K562 (cell line): ENCODE measurements at regions not wholly inside any gene's neighbourhood (a gene's known extent, or its start where the extent isn't known, plus 50 kb on each side); places are given as distances from the start of the nearest gene placed in this dataset.

ENCODE experiments used
- ATAC-seq: fragments of 200-7000 bp; cut with Tn5 transposase; 3 replicates; pipeline ENCODE4 v1.9.1; 2020; ENCODE audit warnings: moderate library complexity
- BruUV-seq: library from RNA; stranded (reverse); fragments of 400-500 nt; replicated peaks from 2 replicates; lab custom pipeline; 2021; lab: Mats Ljungman, UMichigan
- CTCF ChIA-PET: fragments of 300-600 bp; formaldehyde crosslinking; extraction: SDS; loops from one replicate; lab custom pipeline; 2021; ENCODE audit warnings: low intra/inter-chr PET ratio; lab: Yijun Ruan, JAX
- POLR2A ChIA-PET: fragments of 300-600, 350-650 bp; sonication (Branson Sonifier 250); formaldehyde crosslinking; extraction: SDS; loops from one replicate; lab custom pipeline; 2021; ENCODE audit warnings: antibody characterized with exemption, inconsistent platforms; lab: Yijun Ruan, JAX
- DNase-seq, 4 experiments: peaks; one replicate each; pipeline versions ENCODE4 v3.0.0 to v3.0.0-alpha.2; 2011 to 2018; ENCODE audit warnings: low spot score in 3 of 4, mixed read lengths in 3 of 4; ENCODE audit errors: extremely low read depth in 1 of 4
- FAIRE-seq: peaks from 2 replicates; lab custom pipeline; 2011; peaks lifted over from hg19 to GRCh38; lab: Jason Lieb, UNC
- H2AFZ ChIP-seq: 2 replicates; pipeline ENCODE4 v1.6.0; 2011; ENCODE audit warnings: low read depth, low read length, control low read depth, inconsistent platforms
- H3K27ac ChIP-seq: fragments of 200-600 bp; 3 replicates; pipeline ENCODE4 v1.8.0; 2011; ENCODE audit warnings: low read depth, mild to moderate bottlenecking, control low read depth, inconsistent platforms, low read length, moderate library complexity, mixed read lengths; ENCODE audit errors: extremely low read depth
- H3K27me3 ChIP-seq, 2 experiments: fragments of 300-600 bp in 1 of 2; 2 replicates in 1 of 2; 3 replicates in 1 of 2; pipeline versions ENCODE4 v1.6.0 to v1.8.0; 2011; ENCODE audit warnings: inconsistent platforms in 2 of 2, low read length in 2 of 2, mild to moderate bottlenecking in 1 of 2, mixed read lengths in 1 of 2, moderate library complexity in 1 of 2; ENCODE audit not compliant: control insufficient read depth in 2 of 2, insufficient read depth in 2 of 2
- H3K36me3 ChIP-seq: fragments of 300-600 bp; 3 replicates; pipeline ENCODE4 v1.8.0; 2011; ENCODE audit warnings: mild to moderate bottlenecking, low read length, inconsistent platforms; ENCODE audit not compliant: control insufficient read depth, insufficient read depth
- H3K4me1 ChIP-seq, 2 experiments: fragments of 200-600 bp in 1 of 2; replicated peaks in 1 of 2; 2 replicates in 1 of 2; 3 replicates in 1 of 2; pipeline versions ENCODE4 v1.5.1 to v1.8.0; 2011; ENCODE audit warnings: inconsistent platforms in 2 of 2, low read length in 2 of 2, mild to moderate bottlenecking in 1 of 2, mixed read lengths in 1 of 2, moderate library complexity in 1 of 2; ENCODE audit not compliant: control insufficient read depth in 2 of 2, insufficient read depth in 2 of 2
- H3K4me2 ChIP-seq: 2 replicates; pipeline ENCODE4 v1.6.1; 2011; ENCODE audit warnings: low read length, control low read depth, inconsistent platforms, mixed read lengths; ENCODE audit not compliant: insufficient read depth
- H3K4me3 ChIP-seq: fragments of 200-600 bp; sonication (generic), shearing (Covaris generic); 2 replicates; pipeline ENCODE4 v1.5.1; 2016; ENCODE audit warnings: control low read depth, inconsistent platforms
- H3K79me2 ChIP-seq: fragments of 200-600 bp; 3 replicates; pipeline ENCODE4 v1.8.0; 2011; ENCODE audit warnings: low read length, inconsistent platforms; ENCODE audit not compliant: control insufficient read depth, insufficient read depth
- H3K9ac ChIP-seq, 2 experiments: 2 replicates each; pipeline versions ENCODE4 v1.6.0 to v1.6.1; 2011; ENCODE audit warnings: low read depth in 2 of 2, low read length in 2 of 2, control low read depth in 1 of 2, inconsistent platforms in 1 of 2, mild to moderate bottlenecking in 1 of 2, mixed read lengths in 1 of 2; ENCODE audit not compliant: insufficient read depth in 1 of 2
- H3K9me1 ChIP-seq: one replicate; pipeline ENCODE4 v1.6.0; 2011; ENCODE audit warnings: inconsistent platforms, mild to moderate bottlenecking, low read length, moderate library complexity; ENCODE audit not compliant: control insufficient read depth, insufficient read depth
- H3K9me3 ChIP-seq: replicated peaks from 2 replicates; pipeline ENCODE4 v1.5.1; 2011; ENCODE audit warnings: low read depth, low read length, inconsistent platforms; ENCODE audit not compliant: control insufficient read depth, insufficient read depth
- H4K20me1 ChIP-seq: replicated peaks from 2 replicates; pipeline ENCODE4 v1.6.1; 2011; ENCODE audit warnings: low read length, inconsistent platforms, mixed read lengths; ENCODE audit not compliant: control insufficient read depth, insufficient read depth
- ARHGAP35 ChIP-seq: fragments of 450-650 bp; IDR thresholded peaks from 2 replicates; pipeline ENCODE4 v1.6.1; 2018; ENCODE audit not compliant: partially characterized antibody
- HNRNPUL1 ChIP-seq: fragments of 200-400 bp; formaldehyde crosslinking; IDR thresholded peaks from 2 replicates; pipeline ENCODE4 v1.6.1; 2017; ENCODE audit warnings: low read length
- MEF2D ChIP-seq: conservative IDR thresholded peaks from 2 replicates; pipeline ENCODE4 v1.6.1; 2016; ENCODE audit warnings: low read depth, missing genetic modification characterization, missing compliant biosample characterization
- RNF2 ChIP-seq: sonication (generic); IDR thresholded peaks from 2 replicates; pipeline ENCODE4 v1.6.1; 2016
- STAT5B ChIP-seq: fragments of 250-450 bp; sonication (Bioruptor Pico); IDR thresholded peaks from 2 replicates; pipeline ENCODE4 v1.8.0; 2021; ENCODE audit warnings: mild to moderate bottlenecking, inconsistent platforms
- TCF3 ChIP-seq: sonication (generic); formaldehyde crosslinking; IDR thresholded peaks from 2 replicates; pipeline ENCODE4 v1.4.0; 2020; ENCODE audit warnings: mild to moderate bottlenecking, missing genetic modification reagents
- ZEB2 ChIP-seq: fragments of 450-650 bp; IDR thresholded peaks from 2 replicates; pipeline ENCODE4 v1.6.1; 2016
- ZNF140 ChIP-seq: fragments of 250-450 bp; sonication (Bioruptor Pico); IDR thresholded peaks from 2 replicates; pipeline ENCODE4 v1.8.0; 2021; ENCODE audit warnings: moderate library complexity, mild to moderate bottlenecking, inconsistent platforms
- ZNF76 ChIP-seq: fragments of 250-450 bp; sonication (Bioruptor Pico); IDR thresholded peaks from 2 replicates; pipeline ENCODE4 v1.4.0; 2020; ENCODE audit warnings: mild to moderate bottlenecking, moderate library complexity, borderline replicate concordance
- WGBS: fragments of 100-300 bp; shearing (Covaris generic); methylation state at CpG from one replicate; pipeline ENCODE4 v1.1.6; 2016; ENCODE audit warnings: low coverage, mixed read lengths; ENCODE audit not compliant: insufficient coverage; ENCODE audit errors: missing lambda C conversion rate; 5-methylcytosine and 5-hydroxymethylcytosine counted together
- in situ Hi-C: fragments of 300-500 bp; cut with MboI; formaldehyde crosslinking; loops from 4 replicates; pipeline ENCODE4 v1.15.0; 2018; ENCODE audit warnings: inconsistent platforms, mixed read lengths
- intact Hi-C: fragments of 100-400 bp; cut with micrococcal nuclease; formaldehyde crosslinking; loops from 2 replicates; pipeline ENCODE4 v1.14.2; 2022
- TF ChIP-seq, protein P1 (sequence below): sonication (generic); formaldehyde crosslinking; IDR thresholded peaks from 2 replicates; pipeline ENCODE4 v1.9.0; 2022; ENCODE audit warnings: mild to moderate bottlenecking, missing genetic modification reagents
- TF ChIP-seq, protein P2 (sequence below): fragments of 250-450 bp; sonication (Bioruptor Pico); IDR thresholded peaks from 2 replicates; pipeline ENCODE4 v1.5.0; 2021; ENCODE audit warnings: mild to moderate bottlenecking, borderline replicate concordance
- TF ChIP-seq, protein P3 (sequence below): sonication (generic); formaldehyde crosslinking; IDR thresholded peaks from 2 replicates; pipeline ENCODE4 v1.8.1; 2022; ENCODE audit warnings: missing genetic modification reagents
- TF ChIP-seq, protein P4 (sequence below): sonication (generic); formaldehyde crosslinking; IDR thresholded peaks from 2 replicates; pipeline ENCODE4 v1.8.0; 2022; ENCODE audit warnings: mild to moderate bottlenecking, missing genetic modification reagents

DNA sequence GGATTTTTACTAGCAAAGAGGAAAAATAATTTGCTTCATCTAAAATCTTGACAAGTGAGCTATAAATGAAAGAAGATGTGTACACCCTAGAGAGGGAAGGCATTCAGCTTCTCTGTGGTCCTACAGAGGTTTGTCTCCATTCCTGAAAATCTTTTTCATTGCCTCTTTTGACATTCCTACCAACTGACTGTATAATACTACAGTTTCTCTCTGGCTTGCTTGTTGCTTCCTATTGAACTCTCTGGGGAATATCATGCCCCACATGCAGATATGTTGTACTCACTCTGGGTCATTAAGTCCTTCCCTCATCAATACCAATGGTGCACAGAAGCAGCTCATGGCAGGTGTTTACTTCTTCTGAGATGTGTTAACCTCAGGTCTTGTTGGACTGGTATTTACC lies 371.2 kb upstream of the PLXNA2 start:
- Histone ChIP-seq H3K4me2 (no peak overlapping the region), H2AFZ (no peak overlapping the region), H3K79me2 (no peaks in the 10 kb centered on the region), H3K9me1 (no peaks in the 10 kb centered on the region), H3K4me3 (no peak overlapping the region), H4K20me1 (no peaks in the 10 kb centered on the region), H3K27ac (no peak overlapping the region), H3K9me3 (no peaks in the 10 kb centered on the region), H3K27me3 (no peaks in the 10 kb centered on the region), H3K36me3 (no peaks in the 10 kb centered on the region), H3K9ac (no peak overlapping the region), H3K4me1 (no peaks in the 10 kb centered on the region)
- intact Hi-C loops (no loop called here), in situ Hi-C loops (no loop called here)
- ATAC-seq: no peak
- no peak for DNase-seq
- ChIA-PET POLR2A (no interaction called here), CTCF (no interaction called here)
- no TSS peak for BruUV-seq
- TF ChIP-seq STAT5B (CRISPR knock-in tag): no peak
- no peak for TF ChIP-seq ZEB2
- TF ChIP-seq HNRNPUL1: no peak
- no peak for FAIRE-seq

DNA sequence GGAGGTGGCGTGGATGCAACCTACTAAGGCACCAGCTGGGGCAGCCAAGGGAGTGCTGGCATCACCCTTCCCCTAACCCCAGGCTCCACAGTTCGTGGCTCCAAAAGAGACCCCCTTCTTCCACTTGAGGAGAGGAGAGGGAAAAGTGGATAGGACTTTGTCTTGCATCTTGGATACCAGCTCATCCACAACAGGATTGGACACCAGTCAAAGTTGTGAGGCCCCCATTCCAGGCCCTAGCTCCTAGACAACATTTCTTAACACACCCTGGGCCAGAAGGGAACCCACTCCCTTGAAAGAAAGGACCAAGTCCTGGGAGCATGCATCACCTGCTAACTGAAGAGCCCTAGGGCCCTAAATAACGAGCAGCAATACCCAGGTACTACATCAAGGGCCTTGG lies 372.6 kb upstream of the PLXNA2 start:
- no peak overlapping the region for H3K4me3 ChIP-seq
- in situ Hi-C loops (no loop called here), intact Hi-C loops (no loop called here)
- no peaks in the 10 kb centered on the region for H3K9me1 ChIP-seq
- no peaks in the 10 kb centered on the region for H4K20me1 ChIP-seq
- no peak overlapping the region for H2AFZ ChIP-seq
- no peak overlapping the region for H3K9ac ChIP-seq
- H3K36me3 ChIP-seq: no peaks in the 10 kb centered on the region
- no peak overlapping the region for H3K4me2 ChIP-seq
- FAIRE-seq: no peak
- BruUV-seq: no TSS peak
- H3K9me3 ChIP-seq: no peaks in the 10 kb centered on the region
- no peaks in the 10 kb centered on the region for H3K4me1 ChIP-seq
- no peak overlapping the region for H3K27ac ChIP-seq
- no peaks in the 10 kb centered on the region for H3K27me3 ChIP-seq
- ChIA-PET POLR2A (no interaction called here), CTCF (no interaction called here)
- DNase-seq: no peak
- WGBS: 0% methylated on average over 3 of the region's 3 CpGs
- no peak for ATAC-seq
- no peaks in the 10 kb centered on the region for H3K79me2 ChIP-seq
- no peak for TF ChIP-seq ZNF76 (CRISPR knock-in tag)
- TF ChIP-seq ZNF140: no peak
- TF ChIP-seq, protein P1, sequence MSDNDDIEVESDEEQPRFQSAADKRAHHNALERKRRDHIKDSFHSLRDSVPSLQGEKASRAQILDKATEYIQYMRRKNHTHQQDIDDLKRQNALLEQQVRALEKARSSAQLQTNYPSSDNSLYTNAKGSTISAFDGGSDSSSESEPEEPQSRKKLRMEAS (CRISPR knock-in tag): no peak
- TF ChIP-seq RNF2: no peak
- TF ChIP-seq, protein P2, sequence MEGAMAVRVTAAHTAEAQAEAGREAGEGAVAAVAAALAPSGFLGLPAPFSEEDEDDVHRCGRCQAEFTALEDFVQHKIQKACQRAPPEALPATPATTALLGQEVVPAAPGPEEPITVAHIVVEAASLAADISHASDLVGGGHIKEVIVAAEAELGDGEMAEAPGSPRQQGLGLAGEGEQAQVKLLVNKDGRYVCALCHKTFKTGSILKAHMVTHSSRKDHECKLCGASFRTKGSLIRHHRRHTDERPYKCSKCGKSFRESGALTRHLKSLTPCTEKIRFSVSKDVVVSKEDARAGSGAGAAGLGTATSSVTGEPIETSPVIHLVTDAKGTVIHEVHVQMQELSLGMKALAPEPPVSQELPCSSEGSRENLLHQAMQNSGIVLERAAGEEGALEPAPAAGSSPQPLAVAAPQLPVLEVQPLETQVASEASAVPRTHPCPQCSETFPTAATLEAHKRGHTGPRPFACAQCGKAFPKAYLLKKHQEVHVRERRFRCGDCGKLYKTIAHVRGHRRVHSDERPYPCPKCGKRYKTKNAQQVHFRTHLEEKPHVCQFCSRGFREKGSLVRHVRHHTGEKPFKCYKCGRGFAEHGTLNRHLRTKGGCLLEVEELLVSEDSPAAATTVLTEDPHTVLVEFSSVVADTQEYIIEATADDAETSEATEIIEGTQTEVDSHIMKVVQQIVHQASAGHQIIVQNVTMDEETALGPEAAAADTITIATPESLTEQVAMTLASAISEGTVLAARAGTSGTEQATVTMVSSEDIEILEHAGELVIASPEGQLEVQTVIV: no peak
- no peak for TF ChIP-seq MEF2D (tag)
- TF ChIP-seq TCF3 (CRISPR knock-in tag): no peak
- TF ChIP-seq, protein P3, sequence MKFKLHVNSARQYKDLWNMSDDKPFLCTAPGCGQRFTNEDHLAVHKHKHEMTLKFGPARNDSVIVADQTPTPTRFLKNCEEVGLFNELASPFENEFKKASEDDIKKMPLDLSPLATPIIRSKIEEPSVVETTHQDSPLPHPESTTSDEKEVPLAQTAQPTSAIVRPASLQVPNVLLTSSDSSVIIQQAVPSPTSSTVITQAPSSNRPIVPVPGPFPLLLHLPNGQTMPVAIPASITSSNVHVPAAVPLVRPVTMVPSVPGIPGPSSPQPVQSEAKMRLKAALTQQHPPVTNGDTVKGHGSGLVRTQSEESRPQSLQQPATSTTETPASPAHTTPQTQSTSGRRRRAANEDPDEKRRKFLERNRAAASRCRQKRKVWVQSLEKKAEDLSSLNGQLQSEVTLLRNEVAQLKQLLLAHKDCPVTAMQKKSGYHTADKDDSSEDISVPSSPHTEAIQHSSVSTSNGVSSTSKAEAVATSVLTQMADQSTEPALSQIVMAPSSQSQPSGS (CRISPR knock-in tag): no peak
- TF ChIP-seq ARHGAP35: no peak
- TF ChIP-seq, protein P4, sequence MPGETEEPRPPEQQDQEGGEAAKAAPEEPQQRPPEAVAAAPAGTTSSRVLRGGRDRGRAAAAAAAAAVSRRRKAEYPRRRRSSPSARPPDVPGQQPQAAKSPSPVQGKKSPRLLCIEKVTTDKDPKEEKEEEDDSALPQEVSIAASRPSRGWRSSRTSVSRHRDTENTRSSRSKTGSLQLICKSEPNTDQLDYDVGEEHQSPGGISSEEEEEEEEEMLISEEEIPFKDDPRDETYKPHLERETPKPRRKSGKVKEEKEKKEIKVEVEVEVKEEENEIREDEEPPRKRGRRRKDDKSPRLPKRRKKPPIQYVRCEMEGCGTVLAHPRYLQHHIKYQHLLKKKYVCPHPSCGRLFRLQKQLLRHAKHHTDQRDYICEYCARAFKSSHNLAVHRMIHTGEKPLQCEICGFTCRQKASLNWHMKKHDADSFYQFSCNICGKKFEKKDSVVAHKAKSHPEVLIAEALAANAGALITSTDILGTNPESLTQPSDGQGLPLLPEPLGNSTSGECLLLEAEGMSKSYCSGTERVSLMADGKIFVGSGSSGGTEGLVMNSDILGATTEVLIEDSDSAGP (CRISPR knock-in tag): no peak
